Sigmoid colon (tissue), 6 donors: ENCODE measurements at regions not wholly inside any gene's neighbourhood (a gene's known extent, or its start where the extent isn't known, plus 50 kb on each side); places are given as distances from the start of the nearest gene placed in this dataset.

Experiments
- DNase-seq: peaks from one replicate; pipeline ENCODE4 v3.0.0-alpha.2; 2019
- H3K27ac ChIP-seq, 4 donors: fragments of 200-600 bp; sonication (generic); one replicate each; pipeline ENCODE4 v1.5.1; 2016 to 2019; ENCODE audit warnings: mild to moderate bottlenecking in 1 of 4
- H3K27me3 ChIP-seq, 3 donors: fragments of 200-600 bp; sonication (generic); one replicate each; pipeline ENCODE4 v1.5.1; 2019; ENCODE audit warnings: mild to moderate bottlenecking in 1 of 3
- H3K36me3 ChIP-seq, 4 donors: fragments of 200-600 bp; sonication (generic); one replicate each; pipeline ENCODE4 v1.5.1; 2016 to 2019
- H3K4me1 ChIP-seq, 4 donors: fragments of 200-600 bp; sonication (generic); one replicate each; pipeline ENCODE4 v1.5.1; 2017 to 2019
- H3K4me3 ChIP-seq, 4 donors: fragments of 200-600 bp; sonication (generic); one replicate each; pipeline ENCODE4 v1.5.1; 2017 to 2019; ENCODE audit warnings: mild to moderate bottlenecking in 2 of 4, moderate library complexity in 1 of 4
- H3K9me3 ChIP-seq, 4 donors: fragments of 200-600 bp in 3 of 4; sonication (generic) in 3 of 4; one replicate each; pipeline versions ENCODE4 v1.5.1 to v1.6.1; 2013 to 2019
- CTCF ChIP-seq, 4 experiments: fragments of 450-650 bp in 3 of 4; fragments of 200-600 bp in 1 of 4; IDR thresholded peaks; one replicate each; pipeline ENCODE4 v1.5.1; 2016 to 2019; ENCODE audit warnings: antibody characterized with exemption in 4 of 4, mild to moderate bottlenecking in 3 of 4, moderate library complexity in 2 of 4
- EP300 ChIP-seq, 4 donors: sonication (generic); formaldehyde crosslinking; IDR thresholded peaks; one replicate each; pipeline ENCODE4 v1.6.1; 2017; ENCODE audit warnings: antibody characterized with exemption in 4 of 4
- POLR2A ChIP-seq, 2 donors: fragments of 450-650 bp; IDR thresholded peaks; one replicate each; pipeline ENCODE4 v1.6.1; 2016; ENCODE audit warnings: antibody characterized with exemption in 2 of 2, mild to moderate bottlenecking in 2 of 2, moderate library complexity in 2 of 2
- POLR2AphosphoS5 ChIP-seq, 4 donors: sonication (generic); formaldehyde crosslinking; IDR thresholded peaks; one replicate each; pipeline ENCODE4 v1.6.1; 2017; ENCODE audit warnings: antibody characterized with exemption in 4 of 4
- WGBS, 2 donors: extraction: QIAGEN DNeasy Blood & Tissue Kit; methylation state at CpG; one replicate each; pipeline ENCODE4 v1.1.7; 2013; 5-methylcytosine and 5-hydroxymethylcytosine counted together
- intact Hi-C: fragments of 100-400 bp; cut with DNase I; formaldehyde crosslinking; loops from one replicate; pipeline ENCODE4 v1.15.1; 2023
- donor health status: healthy with polysubstance abuse.
- donor health status: healthy.

GRCh38 chr6:110530671-110531070, 54.3 kb upstream of the SLC22A16 start:
- intact Hi-C loops, result no loop called here

GRCh38 chr6:110529907-110530306, 53.5 kb upstream of the SLC22A16 start:
- 90 to 91% methylated on average over 3 of the region's 3 CpGs for WGBS, 2 donors
- Histone ChIP-seq H3K4me3 (no peak overlapping the region), H3K27ac (no peak overlapping the region), H3K4me1 (peaks cover 0 to 9% (median 1%) of the 10 kb centered on the region in 4 donors), H3K36me3 (no peaks in the 10 kb centered on the region), H3K9me3 (no peaks in the 10 kb centered on the region), H3K27me3 (no peaks in the 10 kb centered on the region)
- intact Hi-C loops, result loop anchor here (2.0 to 10.0 kb wide), 3 partner anchors 419 to 665 kb away; partner anchors contain the start of gene RPF2
- TF ChIP-seq CTCF (IDR thresholded peaks at IDR 0.05) (no peak), POLR2AphosphoS5 (IDR thresholded peaks at IDR 0.05) (no peak), POLR2A (IDR thresholded peaks at IDR 0.05) (no peak), EP300 (IDR thresholded peaks at IDR 0.05) (no peak)
- no peak for DNase-seq

More at GRCh38 chr6:110530671-110531070, 54.3 kb upstream of the SLC22A16 start:
- Histone ChIP-seq H3K9me3 (no peaks in the 10 kb centered on the region), H3K4me3 (no peak overlapping the region), H3K36me3 (no peaks in the 10 kb centered on the region), H3K27me3 (no peaks in the 10 kb centered on the region), H3K27ac (no peak overlapping the region), H3K4me1 (peaks cover 0 to 9% (median 1%) of the 10 kb centered on the region in 4 donors)
- 73 to 85% methylated on average over 2 of the region's 2 CpGs for WGBS, 2 donors
- TF ChIP-seq POLR2A (IDR thresholded peaks at IDR 0.05), result no peak
- no peak for TF ChIP-seq CTCF (IDR thresholded peaks at IDR 0.05)
- no peak for TF ChIP-seq POLR2AphosphoS5 (IDR thresholded peaks at IDR 0.05)
- TF ChIP-seq EP300 (IDR thresholded peaks at IDR 0.05), result no peak
- DNase-seq, result no peak

GRCh38 chr6:110529355-110529754, 52.9 kb upstream of the SLC22A16 start:
- TF ChIP-seq POLR2AphosphoS5 (IDR thresholded peaks at IDR 0.05) (no peak), POLR2A (IDR thresholded peaks at IDR 0.05) (no peak), CTCF (IDR thresholded peaks at IDR 0.05) (no peak), EP300 (IDR thresholded peaks at IDR 0.05) (no peak)
- Histone ChIP-seq H3K27ac (no peak overlapping the region), H3K4me1 (peaks cover 0 to 9% (median 1%) of the 10 kb centered on the region in 4 donors), H3K4me3 (no peak overlapping the region), H3K9me3 (no peaks in the 10 kb centered on the region), H3K36me3 (no peaks in the 10 kb centered on the region), H3K27me3 (no peaks in the 10 kb centered on the region)
- DNase-seq, result no peak
- 55 to 83% methylated on average over 5 of the region's 5 CpGs for WGBS, 2 donors
- intact Hi-C loops, result loop anchor here (2.0 to 10.0 kb wide), 3 partner anchors 419 to 665 kb away; partner anchors contain the start of gene RPF2

GRCh38 chr6:110528930-110529325, 52.5 kb upstream of the SLC22A16 start:
- 88% methylated on average over 6 of the region's 6 CpGs for WGBS, 2 donors
- Histone ChIP-seq H3K4me1 (peaks cover 0 to 9% (median 1%) of the 10 kb centered on the region in 4 donors), H3K9me3 (no peaks in the 10 kb centered on the region), H3K36me3 (no peaks in the 10 kb centered on the region), H3K4me3 (no peak overlapping the region), H3K27ac (peak overlapping the region in 2 of 4 donors; percentile 1 to 18), H3K27me3 (no peaks in the 10 kb centered on the region)
- intact Hi-C loops, result loop anchor here (2.0 to 10.0 kb wide), 3 partner anchors 420 to 666 kb away; partner anchors contain the start of gene RPF2
- no peak for TF ChIP-seq CTCF (IDR thresholded peaks at IDR 0.05)
- TF ChIP-seq POLR2AphosphoS5 (IDR thresholded peaks at IDR 0.05), result no peak
- TF ChIP-seq EP300 (IDR thresholded peaks at IDR 0.05), result no peak
- TF ChIP-seq POLR2A (IDR thresholded peaks at IDR 0.05), result no peak
- DNase-seq, result no peak
